Esophagus muscularis mucosa (tissue), 4 donors: ENCODE measurements at regions not wholly inside any gene's neighbourhood (a gene's known extent, or its start where the extent isn't known, plus 50 kb on each side); places are given as distances from the start of the nearest gene placed in this dataset.

ENCODE experiments used
- DNase-seq: peaks from one replicate; pipeline ENCODE4 v3.0.0-alpha.2; 2017; ENCODE audit errors: extremely low spot score
- H3K27ac ChIP-seq, 4 donors: fragments of 200-600 bp; sonication (generic); replicated peaks in 1 of 4; 1 replicate in 3 of 4; 2 replicates in 1 of 4; pipeline ENCODE4 v1.5.1; 2016 to 2019; ENCODE audit warnings: mild to moderate bottlenecking in 1 of 4
- H3K27me3 ChIP-seq, 4 donors: fragments of 200-600 bp; sonication (generic); one replicate each; pipeline versions ENCODE4 v1.5.1 to v1.6.0; 2016 to 2019
- H3K36me3 ChIP-seq, 4 donors: fragments of 200-600 bp; sonication (generic); one replicate each; pipeline ENCODE4 v1.5.1; 2016 to 2019
- H3K4me1 ChIP-seq, 4 donors: fragments of 200-600 bp; sonication (generic); one replicate each; pipeline ENCODE4 v1.5.1; 2016 to 2019
- H3K4me3 ChIP-seq, 4 donors: fragments of 200-600 bp; sonication (generic); 1 replicate in 2 of 4; 2 replicates in 2 of 4; pipeline ENCODE4 v1.5.1; 2016 to 2019; ENCODE audit warnings: mild to moderate bottlenecking in 4 of 4, moderate library complexity in 1 of 4
- H3K9me3 ChIP-seq, 4 donors: fragments of 200-600 bp; sonication (generic); 1 replicate in 3 of 4; 2 replicates in 1 of 4; pipeline ENCODE4 v1.5.1; 2016 to 2019
- CTCF ChIP-seq, 3 experiments: fragments of 200-600 bp in 2 of 3; fragments of 450-650 bp in 1 of 3; sonication (generic) in 2 of 3; IDR thresholded peaks; one replicate each; pipeline ENCODE4 v1.5.1; 2017 to 2019; ENCODE audit warnings: antibody characterized with exemption in 3 of 3, mild to moderate bottlenecking in 2 of 3, moderate library complexity in 1 of 3
- EP300 ChIP-seq: sonication (generic); formaldehyde crosslinking; IDR thresholded peaks from one replicate; pipeline ENCODE4 v1.6.1; 2017; ENCODE audit warnings: antibody characterized with exemption
- POLR2A ChIP-seq: fragments of 450-650 bp; IDR thresholded peaks from one replicate; pipeline ENCODE4 v1.6.1; 2017; ENCODE audit warnings: antibody characterized with exemption, moderate library complexity, mild to moderate bottlenecking, low read depth
- POLR2AphosphoS5 ChIP-seq, 2 donors: sonication (generic); formaldehyde crosslinking; IDR thresholded peaks; one replicate each; pipeline ENCODE4 v1.6.1; 2017; ENCODE audit warnings: antibody characterized with exemption in 2 of 2
- WGBS: methylation state at CpG from one replicate; pipeline ENCODE4 v1.1.5; 2018; 5-methylcytosine and 5-hydroxymethylcytosine counted together
- intact Hi-C: fragments of 100-400 bp; cut with DNase I; formaldehyde crosslinking; loops from one replicate; pipeline ENCODE4 v1.15.1; 2023

- 100% methylated on average over 1 of the region's 1 CpG for WGBS
These were observed 531.5 kb downstream of the CSNK1G3 start for GRCh38 chr5:124043456-124043855.

GRCh38 chr5:124040799-124041198 lies 528.8 kb downstream of the CSNK1G3 start:
- 13% methylated on average over 3 of the region's 3 CpGs for WGBS
- DNase-seq, result no peak
- H3K4me3 ChIP-seq, result no peak overlapping the region
- H3K9me3 ChIP-seq, result peaks cover 0 to 3% (median 0%) of the 10 kb centered on the region in 4 donors
- intact Hi-C loops, result no loop called here
- H3K4me1 ChIP-seq, result peaks cover 11 to 26% (median 19%) of the 10 kb centered on the region in 4 donors
- TF ChIP-seq EP300 (peak; percentile 42), POLR2A (no peak)
- H3K27me3 ChIP-seq, result no peaks in the 10 kb centered on the region
- no peaks in the 10 kb centered on the region for H3K36me3 ChIP-seq
- H3K27ac ChIP-seq, result peak overlapping the region in 2 of 4 donors; percentile 29 to 45

More at GRCh38 chr5:124043456-124043855, 531.5 kb downstream of the CSNK1G3 start:
- Histone ChIP-seq H3K27ac (no peak overlapping the region), H3K27me3 (no peaks in the 10 kb centered on the region), H3K4me1 (peaks cover 11 to 26% (median 19%) of the 10 kb centered on the region in 4 donors), H3K9me3 (peaks cover 0 to 3% (median 0%) of the 10 kb centered on the region in 4 donors), H3K36me3 (no peaks in the 10 kb centered on the region), H3K4me3 (no peak overlapping the region)
- intact Hi-C loops, result no loop called here
- DNase-seq, result no peak
- TF ChIP-seq POLR2AphosphoS5 (IDR thresholded peaks at IDR 0.05), result no peak
- TF ChIP-seq EP300, result no peak
- TF ChIP-seq POLR2A, result no peak
- TF ChIP-seq CTCF (IDR thresholded peaks at IDR 0.05), result no peak

- Histone ChIP-seq H3K4me1 (peaks cover 11 to 26% (median 19%) of the 10 kb centered on the region in 4 donors), H3K4me3 (no peak overlapping the region), H3K27me3 (no peaks in the 10 kb centered on the region), H3K36me3 (no peaks in the 10 kb centered on the region), H3K9me3 (peaks cover 0 to 3% (median 0%) of the 10 kb centered on the region in 4 donors), H3K27ac (no peak overlapping the region)
- no peak for TF ChIP-seq EP300
- no peak for TF ChIP-seq POLR2AphosphoS5 (IDR thresholded peaks at IDR 0.05)
- TF ChIP-seq CTCF (IDR thresholded peaks at IDR 0.05), result no peak
- no peak for TF ChIP-seq POLR2A
- intact Hi-C loops, result no loop called here
- no peak for DNase-seq
- WGBS, result 100% methylated on average over 1 of the region's 1 CpG
These were observed 527.4 kb downstream of the CSNK1G3 start for GRCh38 chr5:124039410-124039809.

- peaks cover 11 to 24% (median 19%) of the 10 kb centered on the region in 4 donors for H3K4me1 ChIP-seq
- no peaks in the 10 kb centered on the region for H3K36me3 ChIP-seq
- no peak overlapping the region for H3K4me3 ChIP-seq
- no peak for TF ChIP-seq EP300
- no peak for TF ChIP-seq CTCF (IDR thresholded peaks at IDR 0.05)
- TF ChIP-seq POLR2A, result no peak
- TF ChIP-seq POLR2AphosphoS5 (IDR thresholded peaks at IDR 0.05), result no peak
- H3K27me3 ChIP-seq, result no peaks in the 10 kb centered on the region
- H3K27ac ChIP-seq, result no peak overlapping the region
- H3K9me3 ChIP-seq, result no peaks in the 10 kb centered on the region
- no peak for DNase-seq
- intact Hi-C loops, result no loop called here
These were observed 524.8 kb downstream of the CSNK1G3 start for GRCh38 chr5:124036786-124037185.

DNA sequence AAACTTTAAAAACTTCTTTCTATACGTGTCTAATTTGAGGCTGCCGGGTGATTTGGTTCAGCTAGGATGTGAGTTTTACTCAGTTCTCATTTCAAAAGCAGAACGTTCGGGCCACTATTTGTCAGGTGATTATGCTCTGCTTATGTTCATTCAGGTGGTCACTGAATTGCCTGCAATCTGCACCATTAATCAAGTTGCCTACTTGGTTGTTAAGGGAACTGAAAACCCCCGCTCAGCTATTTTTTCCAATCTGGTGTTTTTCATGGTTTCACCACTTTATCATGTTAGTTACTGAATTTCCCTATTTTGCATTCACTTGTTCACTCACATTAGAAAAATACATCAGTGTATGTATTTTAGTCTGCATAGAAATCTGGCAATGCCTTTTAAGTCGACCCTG lies 523.0 kb downstream of the CSNK1G3 start:
- H3K4me1 ChIP-seq, result peaks cover 0 to 12% (median 9%) of the 10 kb centered on the region in 4 donors
- 94% methylated on average over 6 of the region's 6 CpGs for WGBS
- DNase-seq, result no peak

More for the DNA sequence above, 523.0 kb downstream of the CSNK1G3 start:
- Histone ChIP-seq H3K27ac (no peak overlapping the region), H3K9me3 (no peaks in the 10 kb centered on the region), H3K36me3 (no peaks in the 10 kb centered on the region), H3K27me3 (no peaks in the 10 kb centered on the region), H3K4me3 (no peak overlapping the region)
- intact Hi-C loops, result no loop called here
- TF ChIP-seq POLR2A (no peak), POLR2AphosphoS5 (IDR thresholded peaks at IDR 0.05) (no peak), EP300 (no peak), CTCF (IDR thresholded peaks at IDR 0.05) (no peak)
